CD14-positive monocyte (primary cell): ENCODE measurements at regions not wholly inside any gene's neighbourhood (a gene's known extent, or its start where the extent isn't known, plus 50 kb on each side); places are given as distances from the start of the nearest gene placed in this dataset.

Experiments
- DNase-seq, 3 donors: peaks; one replicate each; pipeline ENCODE4 v3.0.0-alpha.2; 2011 to 2022
- H2AFZ ChIP-seq: 2 replicates; pipeline ENCODE4 v1.6.0; 2012; ENCODE audit warnings: mild to moderate bottlenecking, low read depth, low read length, inconsistent platforms; ENCODE audit not compliant: insufficient read depth, poor library complexity, severe bottlenecking
- H3K27ac ChIP-seq, 2 donors: 1 replicate in 1 of 2; 2 replicates in 1 of 2; pipeline ENCODE4 v1.5.1; 2012 to 2013; ENCODE audit warnings: low read length in 2 of 2, control low read depth in 1 of 2, inconsistent platforms in 1 of 2, low read depth in 1 of 2, mild to moderate bottlenecking in 1 of 2
- H3K27me3 ChIP-seq, 2 donors: one replicate each; pipeline versions ENCODE4 v1.6.0 to v1.6.1; 2011 to 2013; ENCODE audit warnings: low read length in 2 of 2; ENCODE audit not compliant: control insufficient read depth in 2 of 2, insufficient read depth in 2 of 2
- H3K36me3 ChIP-seq, 2 donors: replicated peaks in 1 of 2; 1 replicate in 1 of 2; 2 replicates in 1 of 2; pipeline versions ENCODE4 v1.5.1 to v1.6.1; 2012 to 2013; ENCODE audit warnings: low read length in 2 of 2, control low read depth in 1 of 2, inconsistent platforms in 1 of 2, mild to moderate bottlenecking in 1 of 2; ENCODE audit not compliant: insufficient read depth in 2 of 2, control insufficient read depth in 1 of 2
- H3K4me1 ChIP-seq, 2 donors: 1 replicate in 1 of 2; 2 replicates in 1 of 2; pipeline versions ENCODE4 v1.5.1 to v1.6.1; 2012 to 2013; ENCODE audit warnings: low read length in 2 of 2, control low read depth in 1 of 2, inconsistent platforms in 1 of 2, mild to moderate bottlenecking in 1 of 2, moderate library complexity in 1 of 2; ENCODE audit not compliant: insufficient read depth in 2 of 2, control insufficient read depth in 1 of 2
- H3K4me2 ChIP-seq: replicated peaks from 2 replicates; pipeline ENCODE3; 2012; ENCODE audit warnings: low read length, moderate library complexity, mild to moderate bottlenecking; ENCODE audit not compliant: poor library complexity, severe bottlenecking; ENCODE audit errors: extremely low read depth
- H3K4me3 ChIP-seq, 3 experiments: fragments of 200-600 bp in 1 of 3; sonication (generic) in 1 of 3; replicated peaks in 1 of 3; 1 replicate in 2 of 3; 2 replicates in 1 of 3; pipeline ENCODE4 v1.5.1; 2011 to 2013; ENCODE audit warnings: low read length in 3 of 3, mild to moderate bottlenecking in 3 of 3, control low read depth in 2 of 3, low read depth in 2 of 3, inconsistent platforms in 1 of 3, moderate library complexity in 1 of 3
- H3K79me2 ChIP-seq: 2 replicates; pipeline ENCODE4 v1.6.0; 2012; ENCODE audit warnings: mild to moderate bottlenecking, control low read depth, inconsistent platforms, low read length, moderate library complexity; ENCODE audit not compliant: insufficient read depth
- H3K9ac ChIP-seq: 2 replicates; pipeline ENCODE4 v1.6.0; 2017; ENCODE audit warnings: low read length, mild to moderate bottlenecking; ENCODE audit not compliant: insufficient read depth, poor library complexity, severe bottlenecking
- H3K9me3 ChIP-seq, 2 donors: replicated peaks in 1 of 2; 1 replicate in 1 of 2; 2 replicates in 1 of 2; pipeline versions ENCODE4 v1.5.1 to v1.6.1; 2012 to 2013; ENCODE audit warnings: low read length in 2 of 2, control low read depth in 1 of 2; ENCODE audit not compliant: control insufficient read depth in 1 of 2, insufficient read depth in 1 of 2
- H4K20me1 ChIP-seq: 2 replicates; pipeline ENCODE4 v1.6.0; 2012; ENCODE audit warnings: mild to moderate bottlenecking, low read length, control low read depth, moderate library complexity; ENCODE audit not compliant: insufficient read depth
- H3K27ac Mint-ChIP-seq, 7 donors: one replicate each; pipeline ENCODE4 v1.8.0; 2020; ENCODE audit warnings: mild to moderate bottlenecking in 7 of 7, mixed read lengths in 7 of 7, moderate library complexity in 6 of 7, inconsistent platforms in 2 of 7
- H3K27me3 Mint-ChIP-seq, 3 donors: one replicate each; pipeline ENCODE4 v1.8.0; 2021 to 2022; ENCODE audit warnings: low read depth in 3 of 3, mild to moderate bottlenecking in 3 of 3, mixed read lengths in 3 of 3, moderate library complexity in 3 of 3, inconsistent platforms in 1 of 3
- H3K36me3 Mint-ChIP-seq, 2 donors: one replicate each; pipeline ENCODE4 v1.8.0; 2020; ENCODE audit warnings: mixed read lengths in 2 of 2, inconsistent platforms in 1 of 2, mild to moderate bottlenecking in 1 of 2
- H3K4me1 Mint-ChIP-seq: one replicate; pipeline ENCODE4 v1.8.0; 2020; ENCODE audit warnings: mild to moderate bottlenecking, mixed read lengths
- H3K4me3 Mint-ChIP-seq, 2 donors: one replicate each; pipeline ENCODE4 v1.8.0; 2020; ENCODE audit warnings: mild to moderate bottlenecking in 2 of 2, mixed read lengths in 2 of 2, moderate library complexity in 1 of 2
- H3K9me3 Mint-ChIP-seq, 7 donors: one replicate each; pipeline ENCODE4 v1.8.0; 2020 to 2022; ENCODE audit warnings: mixed read lengths in 7 of 7, mild to moderate bottlenecking in 6 of 7, moderate library complexity in 6 of 7, inconsistent platforms in 2 of 7
- CTCF ChIP-seq: fragments of 200-600 bp; IDR thresholded peaks from one replicate; pipeline ENCODE4 v1.8.0; 2022; ENCODE audit warnings: antibody characterized with exemption, mild to moderate bottlenecking
- WGBS: methylation state at CpG from one replicate; pipeline ENCODE4 v1.1.5; 2013; ENCODE audit warnings: missing lambda C conversion rate; ENCODE audit not compliant: insufficient coverage; 5-methylcytosine and 5-hydroxymethylcytosine counted together
- intact Hi-C, 2 donors: fragments of 100-400 bp; cut with micrococcal nuclease; formaldehyde crosslinking; loops; one replicate each; pipeline versions ENCODE4 v1.15.0 to v1.15.1; 2023

GRCh38 chr7:36005876-36006275, 147.2 kb upstream of the EEPD1 start:
- no peak overlapping the region for H3K27ac ChIP-seq
- intact Hi-C loops = no loop called here
- peaks cover 4% of the 10 kb centered on the region for H3K4me1 Mint-ChIP-seq
- H2AFZ ChIP-seq = no peak overlapping the region
- H3K27me3 ChIP-seq = no peaks in the 10 kb centered on the region
- no peak overlapping the region for H3K27ac Mint-ChIP-seq
- H3K36me3 ChIP-seq = no peaks in the 10 kb centered on the region
- DNase-seq = no peak
- peaks cover 0 to 3% (median 0%) of the 10 kb centered on the region in 7 donors for H3K9me3 Mint-ChIP-seq
- no peak overlapping the region for H3K4me2 ChIP-seq
- no peak overlapping the region for H3K4me3 ChIP-seq
- H3K4me1 ChIP-seq = no peaks in the 10 kb centered on the region
- H3K27me3 Mint-ChIP-seq = peaks cover 0 to 4% (median 1%) of the 10 kb centered on the region in 3 donors
- H3K9ac ChIP-seq = no peak overlapping the region
- H4K20me1 ChIP-seq = no peaks in the 10 kb centered on the region
- no peak overlapping the region for H3K4me3 Mint-ChIP-seq
- H3K9me3 ChIP-seq = no peaks in the 10 kb centered on the region
- H3K36me3 Mint-ChIP-seq = no peaks in the 10 kb centered on the region
- no peak for TF ChIP-seq CTCF
- H3K79me2 ChIP-seq = no peaks in the 10 kb centered on the region

GRCh38 chr7:36006636-36007229, 146.3 kb upstream of the EEPD1 start:
- H3K4me1 ChIP-seq = no peaks in the 10 kb centered on the region
- no peaks in the 10 kb centered on the region for H3K9me3 ChIP-seq
- no peaks in the 10 kb centered on the region for H3K27me3 ChIP-seq
- H3K36me3 Mint-ChIP-seq = no peaks in the 10 kb centered on the region
- H3K27ac ChIP-seq = no peak overlapping the region
- no peak overlapping the region for H3K4me3 ChIP-seq
- H3K36me3 ChIP-seq = no peaks in the 10 kb centered on the region
- no peak for DNase-seq
- no peaks in the 10 kb centered on the region for H4K20me1 ChIP-seq
- no peak overlapping the region for H3K4me3 Mint-ChIP-seq
- WGBS = 100% methylated on average over 2 of the region's 5 CpGs
- no peak overlapping the region for H3K27ac Mint-ChIP-seq
- H3K9ac ChIP-seq = no peak overlapping the region
- no peak overlapping the region for H2AFZ ChIP-seq
- peaks cover 0 to 3% (median 0%) of the 10 kb centered on the region in 7 donors for H3K9me3 Mint-ChIP-seq
- intact Hi-C loops = no loop called here
- peaks cover 4% of the 10 kb centered on the region for H3K4me1 Mint-ChIP-seq
- no peaks in the 10 kb centered on the region for H3K79me2 ChIP-seq
- peaks cover 0 to 2% (median 1%) of the 10 kb centered on the region in 3 donors for H3K27me3 Mint-ChIP-seq
- no peak overlapping the region for H3K4me2 ChIP-seq
- TF ChIP-seq CTCF = no peak
